Embryonic facial prominence (tissue), 1 donor: ENCODE measurements at regions not wholly inside any gene's neighbourhood (a gene's known extent, or its start where the extent isn't known, plus 50 kb on each side); places are given as distances from the start of the nearest gene placed in this dataset.
"Not testable (repeated sequence)": the region's sequence is repeated elsewhere in the genome, so short reads cannot be mapped to it uniquely, and the experiment has no call there.

Experiments
- DNase-seq: peaks from one replicate; pipeline ENCODE4 v3.0.0-alpha.2; 2016; ENCODE audit errors: extremely low spot score

GRCh38 chr12:24363177-24363754 is 413.8 kb upstream of the SOX5 start:
- DNase-seq, result no peak

GRCh38 chr12:24361877-24362580 is 412.6 kb upstream of the SOX5 start:
- DNase-seq, result no peak

- DNase-seq, result no peak
Measured at GRCh38 chr12:24360907-24361306, 411.4 kb upstream of the SOX5 start.

- no peak for DNase-seq
Measured at GRCh38 chr12:24360461-24360860, 411.0 kb upstream of the SOX5 start.

GRCh38 chr12:24360057-24360456 is 410.6 kb upstream of the SOX5 start:
- no peak for DNase-seq

- DNase-seq, result no peak
Measured at GRCh38 chr12:24359418-24359817, 409.9 kb upstream of the SOX5 start.

GRCh38 chr12:24356240-24356804 is 406.9 kb upstream of the SOX5 start:
- DNase-seq, result no peak

- no peak for DNase-seq
Measured at GRCh38 chr12:24352363-24352762, 402.9 kb upstream of the SOX5 start.

GRCh38 chr12:24349051-24349799 is 399.8 kb upstream of the SOX5 start:
- no peak for DNase-seq

GRCh38 chr12:24348180-24348579 is 398.7 kb upstream of the SOX5 start:
- not testable (repeated sequence) for DNase-seq

GRCh38 chr12:24328261-24328660 is 378.8 kb upstream of the SOX5 start:
- no peak for DNase-seq

- no peak for DNase-seq
Measured at GRCh38 chr12:24325331-24325730, 375.9 kb upstream of the SOX5 start.

- no peak for DNase-seq
Measured at GRCh38 chr12:24307716-24308335, 358.4 kb upstream of the SOX5 start.

GRCh38 chr12:24307153-24307552 is 357.7 kb upstream of the SOX5 start:
- DNase-seq, result no peak

- DNase-seq, result no peak
Measured at GRCh38 chr12:24306001-24306400, 356.5 kb upstream of the SOX5 start.

GRCh38 chr12:24304285-24304684 is 354.8 kb upstream of the SOX5 start:
- no peak for DNase-seq

- no peak for DNase-seq
Measured at GRCh38 chr12:24302708-24303107, 353.2 kb upstream of the SOX5 start.

- DNase-seq, result no peak
Measured at GRCh38 chr12:24297516-24297915, 348.0 kb upstream of the SOX5 start.

GRCh38 chr12:24293549-24293948 is 344.1 kb upstream of the SOX5 start:
- DNase-seq, result no peak

GRCh38 chr12:24287963-24288362 is 338.5 kb upstream of the SOX5 start:
- no peak for DNase-seq

GRCh38 chr12:24285448-24285847 is 336.0 kb upstream of the SOX5 start:
- DNase-seq, result no peak

- DNase-seq, result no peak
Measured at GRCh38 chr12:24281341-24281740, 331.9 kb upstream of the SOX5 start.
